ENCODE measurements at regions not wholly inside any gene's neighbourhood (a gene's known extent, or its start where the extent isn't known, plus 50 kb on each side); places are given as distances from the start of the nearest gene placed in this dataset.
"Not testable (repeated sequence)": the region's sequence is repeated elsewhere in the genome, so short reads cannot be mapped to it uniquely, and the experiment has no call there.

- no peak for TF ChIP-seq CTCF (IDR thresholded peaks at IDR 0.05)
- intact Hi-C loops (cut with DNase I) = no loop called here
- Histone ChIP-seq H3K36me3 (no peaks in the 10 kb centered on the region), H3K4me3 (no peak overlapping the region), H3K27me3 (ENCODE audit: low read depth) (no peaks in the 10 kb centered on the region), H3K27ac (no peak overlapping the region), H3K4me1 (no peaks in the 10 kb centered on the region), H3K9me3 (no peaks in the 10 kb centered on the region)
- ATAC-seq (no peak), DNase-seq (no peak)
Measured at GRCh38 chr2:210730672-210731071, 174.3 kb downstream of the CPS1 start.

GRCh38 chr2:210746826-210747225, 190.4 kb downstream of the CPS1 start:
- intact Hi-C loops (cut with DNase I); DNase-seq; H3K27me3 ChIP-seq (ENCODE audit: low read depth); H3K4me1 ChIP-seq; H3K36me3 ChIP-seq; H3K4me3 ChIP-seq; ATAC-seq; H3K27ac ChIP-seq; H3K9me3 ChIP-seq: not testable (repeated sequence)

- Histone ChIP-seq H3K36me3 (no peaks in the 10 kb centered on the region), H3K4me3 (no peak overlapping the region), H3K27me3 (ENCODE audit: low read depth) (no peaks in the 10 kb centered on the region), H3K4me1 (no peaks in the 10 kb centered on the region), H3K9me3 (no peaks in the 10 kb centered on the region), H3K27ac (no peak overlapping the region)
- TF ChIP-seq CTCF (IDR thresholded peaks at IDR 0.05) = no peak
- DNase-seq = no peak
- intact Hi-C loops (cut with DNase I) = no loop called here
- ATAC-seq = peak in 1 of 2 donors; percentile 31
Measured at GRCh38 chr2:210752532-210752931, 196.1 kb downstream of the CPS1 start.

- no peaks in the 10 kb centered on the region for H3K4me1 ChIP-seq
- peak in 1 of 2 donors; percentile 58 for ATAC-seq
Measured at GRCh38 chr2:210753386-210753785, 197.0 kb downstream of the CPS1 start.

GRCh38 chr2:210756855-210757254, 200.5 kb downstream of the CPS1 start:
- Histone ChIP-seq H3K4me3 (no peak overlapping the region), H3K36me3 (no peaks in the 10 kb centered on the region), H3K4me1 (no peaks in the 10 kb centered on the region), H3K27me3 (ENCODE audit: low read depth) (no peaks in the 10 kb centered on the region), H3K9me3 (no peaks in the 10 kb centered on the region), H3K27ac (no peak overlapping the region)
- DNase-seq (no peak), ATAC-seq (no peak)
- no peak for TF ChIP-seq CTCF (IDR thresholded peaks at IDR 0.05)
- intact Hi-C loops (cut with DNase I) = no loop called here

More at GRCh38 chr2:210753386-210753785, 197.0 kb downstream of the CPS1 start:
- no peaks in the 10 kb centered on the region for H3K27me3 ChIP-seq (ENCODE audit: low read depth)
- H3K9me3 ChIP-seq = no peaks in the 10 kb centered on the region
- H3K4me3 ChIP-seq = no peak overlapping the region
- no peak for DNase-seq
- intact Hi-C loops (cut with DNase I) = no loop called here
- H3K36me3 ChIP-seq = no peaks in the 10 kb centered on the region
- no peak for TF ChIP-seq CTCF (IDR thresholded peaks at IDR 0.05)
- no peak overlapping the region for H3K27ac ChIP-seq

GRCh38 chr2:210762604-210763588, 206.5 kb downstream of the CPS1 start:
- Histone ChIP-seq H3K27ac (no peak overlapping the region), H3K4me1 (no peaks in the 10 kb centered on the region), H3K27me3 (ENCODE audit: low read depth) (no peaks in the 10 kb centered on the region), H3K9me3 (no peaks in the 10 kb centered on the region), H3K36me3 (no peaks in the 10 kb centered on the region), H3K4me3 (no peak overlapping the region)
- TF ChIP-seq CTCF (IDR thresholded peaks at IDR 0.05) = no peak
- DNase-seq = no peak
- no peak for ATAC-seq
- intact Hi-C loops (cut with DNase I) = no loop called here

All from lower lobe of right lung (tissue), 2 donors.